ENCODE measurements at regions not wholly inside any gene's neighbourhood (a gene's known extent, or its start where the extent isn't known, plus 50 kb on each side); places are given as distances from the start of the nearest gene placed in this dataset.

DNA sequence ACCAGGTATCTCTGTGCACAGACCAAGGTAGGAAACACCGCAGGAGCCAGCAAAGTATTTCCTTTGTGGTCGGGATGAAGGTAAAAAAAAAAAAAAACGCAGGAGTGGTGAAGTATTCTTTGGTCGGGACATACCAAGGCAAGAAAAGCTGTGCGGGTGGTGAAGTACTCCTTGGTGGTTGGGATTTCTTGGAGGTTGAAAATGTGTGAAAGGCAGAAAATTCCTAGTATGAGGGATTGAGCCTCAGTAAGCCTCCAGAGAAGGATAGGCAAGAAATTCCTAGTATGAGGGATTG lies 802.6 kb downstream of the PLA2G4A start:
- TF ChIP-seq POLR2A (IDR thresholded peaks at IDR 0.05; ENCODE audit: low read depth, low read length) = no peak
- no peak for FAIRE-seq
- DNase-seq (ENCODE audit: insufficient read length, low spot score) = no peak

GRCh38 chr1:187631984-187632383 lies 803.2 kb downstream of the PLA2G4A start:
- TF ChIP-seq POLR2A (IDR thresholded peaks at IDR 0.05; ENCODE audit: low read depth, low read length) = no peak
- DNase-seq (ENCODE audit: insufficient read length, low spot score) (no peak), FAIRE-seq (no peak)

DNA sequence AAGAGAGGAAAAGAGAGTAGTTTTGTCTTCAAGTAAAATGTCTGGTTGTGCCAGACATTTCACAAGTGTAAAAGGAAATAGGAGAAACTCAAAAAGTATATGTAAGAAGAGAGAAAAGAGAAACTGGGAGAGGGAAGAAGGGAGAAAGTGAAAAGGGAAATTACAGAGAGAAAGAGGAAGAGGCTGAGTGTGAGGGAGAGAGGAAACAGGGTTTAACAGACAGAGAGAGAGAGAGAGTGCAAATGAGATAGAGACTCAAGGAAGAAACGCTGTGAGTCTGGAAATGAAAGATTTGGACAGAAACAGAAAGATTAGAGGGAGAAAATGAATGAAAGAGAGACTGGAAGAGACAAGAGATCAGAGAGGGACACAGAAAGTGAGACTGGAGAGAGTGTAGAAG lies 806.2 kb downstream of the PLA2G4A start:
- FAIRE-seq (no peak), DNase-seq (ENCODE audit: insufficient read length, low spot score) (no peak)
- no peak for TF ChIP-seq POLR2A (IDR thresholded peaks at IDR 0.05; ENCODE audit: low read depth, low read length)

GRCh38 chr1:187638733-187639434 lies 810.1 kb downstream of the PLA2G4A start:
- DNase-seq (ENCODE audit: insufficient read length, low spot score) (no peak), FAIRE-seq (no peak)
- no peak for TF ChIP-seq POLR2A (IDR thresholded peaks at IDR 0.05; ENCODE audit: low read depth, low read length)

GRCh38 chr1:187641015-187641414 lies 812.3 kb downstream of the PLA2G4A start:
- peak; percentile 3 for DNase-seq (ENCODE audit: insufficient read length, low spot score)
- FAIRE-seq = peak; percentile 15
- no peak for TF ChIP-seq POLR2A (IDR thresholded peaks at IDR 0.05; ENCODE audit: low read depth, low read length)

GRCh38 chr1:187641463-187641862 lies 812.7 kb downstream of the PLA2G4A start:
- DNase-seq (ENCODE audit: insufficient read length, low spot score) (no peak), FAIRE-seq (no peak)
- peak; percentile 33; the same call in 1 of the 2 replicates for TF ChIP-seq POLR2A (IDR thresholded peaks at IDR 0.05; ENCODE audit: low read depth, low read length)

DNA sequence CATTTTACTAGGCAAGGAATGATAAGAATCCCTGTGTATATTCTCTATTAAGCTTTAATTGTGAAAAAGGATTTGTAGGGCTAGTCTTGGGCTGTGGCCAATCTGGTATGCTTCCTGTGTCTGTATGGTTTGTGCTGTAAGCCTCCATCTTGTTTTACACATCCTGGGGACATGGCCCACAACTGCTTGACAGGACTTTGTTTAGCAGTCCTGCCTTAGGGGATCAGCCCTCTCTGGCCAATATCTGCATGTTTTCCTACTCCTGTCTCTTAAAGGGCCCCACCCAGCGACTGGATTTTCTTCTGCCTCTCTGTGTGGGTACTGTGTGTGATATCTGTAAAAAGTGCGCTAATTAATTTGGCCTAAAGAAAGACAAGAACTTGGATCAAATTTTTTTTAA lies 813.2 kb downstream of the PLA2G4A start:
- DNase-seq (ENCODE audit: insufficient read length, low spot score) = no peak
- no peak for TF ChIP-seq POLR2A (IDR thresholded peaks at IDR 0.05; ENCODE audit: low read depth, low read length)

DNA sequence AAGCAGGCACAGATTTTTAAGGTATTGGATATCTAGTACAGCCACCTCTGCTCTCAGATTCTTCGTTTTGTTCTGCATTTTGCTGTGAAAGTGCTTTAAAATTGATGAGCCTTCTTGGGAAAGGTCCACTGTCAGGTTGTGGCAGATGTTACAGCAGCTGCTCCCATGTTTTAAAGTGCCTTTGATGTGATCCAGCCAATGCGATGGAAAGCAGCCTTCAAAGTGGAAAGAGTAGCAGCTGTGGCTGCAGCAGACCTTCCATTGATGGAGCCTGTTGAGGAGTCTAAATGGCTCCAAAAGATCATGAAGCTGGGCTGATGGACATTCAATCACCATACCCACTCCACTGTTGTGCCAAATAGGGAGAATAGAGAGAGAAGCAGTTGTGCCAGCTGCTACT lies 816.9 kb downstream of the PLA2G4A start:
- DNase-seq (ENCODE audit: insufficient read length, low spot score) = no peak
- no peak for TF ChIP-seq POLR2A (IDR thresholded peaks at IDR 0.05; ENCODE audit: low read depth, low read length)
- FAIRE-seq = no peak

More for the DNA sequence above, 813.2 kb downstream of the PLA2G4A start:
- FAIRE-seq = no peak

GRCh38 chr1:187646536-187647107 lies 817.9 kb downstream of the PLA2G4A start:
- DNase-seq (ENCODE audit: insufficient read length, low spot score) (no peak), FAIRE-seq (no peak)
- TF ChIP-seq POLR2A (IDR thresholded peaks at IDR 0.05; ENCODE audit: low read depth, low read length) = no peak

- no peak for DNase-seq (ENCODE audit: insufficient read length, low spot score)
- FAIRE-seq = no peak
- no peak for TF ChIP-seq POLR2A (IDR thresholded peaks at IDR 0.05; ENCODE audit: low read depth, low read length)
Measured at GRCh38 chr1:187648091-187648490, 819.3 kb downstream of the PLA2G4A start.

- no peak for FAIRE-seq
- no peak for DNase-seq (ENCODE audit: insufficient read length, low spot score)
- TF ChIP-seq POLR2A (IDR thresholded peaks at IDR 0.05; ENCODE audit: low read depth, low read length) = no peak
Measured at GRCh38 chr1:187654635-187655034, 825.9 kb downstream of the PLA2G4A start.

- DNase-seq (ENCODE audit: insufficient read length, low spot score) = no peak
- FAIRE-seq = peak; percentile 58
- TF ChIP-seq POLR2A (IDR thresholded peaks at IDR 0.05; ENCODE audit: low read depth, low read length) = no peak
Measured at GRCh38 chr1:187655104-187655503, 826.4 kb downstream of the PLA2G4A start.

GRCh38 chr1:187665483-187665882 lies 836.7 kb downstream of the PLA2G4A start:
- TF ChIP-seq POLR2A (IDR thresholded peaks at IDR 0.05; ENCODE audit: low read depth, low read length) = no peak
- no peak for FAIRE-seq
- no peak for DNase-seq (ENCODE audit: insufficient read length, low spot score)

DNA sequence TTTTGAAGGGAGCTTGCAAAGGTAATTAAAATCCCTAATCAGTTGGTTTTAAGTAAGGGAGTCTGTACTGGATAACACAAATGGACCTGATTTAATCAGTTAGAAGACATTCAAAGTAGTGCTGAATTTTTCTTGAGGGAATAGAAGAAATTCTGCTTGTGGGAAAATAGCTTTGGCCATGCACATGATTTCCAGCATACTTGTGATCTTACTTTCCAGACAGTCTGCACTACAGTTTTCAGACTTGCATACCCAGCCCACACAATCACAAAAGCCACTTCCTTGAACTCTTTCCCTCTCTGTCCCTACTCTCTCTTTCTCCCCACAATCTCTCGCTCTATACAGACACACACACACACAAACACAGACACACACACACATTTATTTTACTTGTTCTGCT lies 852.1 kb downstream of the PLA2G4A start:
- peak; percentile 45 for FAIRE-seq
- DNase-seq (ENCODE audit: insufficient read length, low spot score) = no peak
- no peak for TF ChIP-seq POLR2A (IDR thresholded peaks at IDR 0.05; ENCODE audit: low read depth, low read length)

- TF ChIP-seq POLR2A (IDR thresholded peaks at IDR 0.05; ENCODE audit: low read depth, low read length) = no peak
- DNase-seq (ENCODE audit: insufficient read length, low spot score) = no peak
- FAIRE-seq = no peak
Measured at GRCh38 chr1:187682112-187682511, 853.4 kb downstream of the PLA2G4A start.

Data from H54 (cell line).